ENCODE measurements at regions not wholly inside any gene's neighbourhood (a gene's known extent, or its start where the extent isn't known, plus 50 kb on each side); places are given as distances from the start of the nearest gene placed in this dataset.
"Not testable (repeated sequence)": the region's sequence is repeated elsewhere in the genome, so short reads cannot be mapped to it uniquely, and the experiment has no call there.

GRCh38 chr7:142437741-142438140, 179.9 kb upstream of the PRSS58 start:
- Histone ChIP-seq H3K27me3 (no peaks in the 10 kb centered on the region), H3K36me3 (no peaks in the 10 kb centered on the region), H3K4me1 (peaks cover 5% of the 10 kb centered on the region), H3K4me3 (no peak overlapping the region), H3K9me3 (no peaks in the 10 kb centered on the region), H3K9ac (ENCODE audit: low read depth in 2 of 2, low read length in 2 of 2) (no peak overlapping the region), H3K27ac (no peak overlapping the region)
- DNase-seq: no peak
- no peak for TF ChIP-seq CTCF (IDR thresholded peaks at IDR 0.05)
- intact Hi-C loops (cut with DNase I): no loop called here

- H3K4me1 ChIP-seq: peaks cover 5% of the 10 kb centered on the region
- no peak overlapping the region for H3K9ac ChIP-seq (ENCODE audit: low read depth in 2 of 2, low read length in 2 of 2)
- H3K9me3 ChIP-seq: no peaks in the 10 kb centered on the region
- H3K27me3 ChIP-seq: no peaks in the 10 kb centered on the region
- no peaks in the 10 kb centered on the region for H3K36me3 ChIP-seq
- no peak for TF ChIP-seq CTCF (IDR thresholded peaks at IDR 0.05)
- no peak overlapping the region for H3K4me3 ChIP-seq
- intact Hi-C loops (cut with DNase I): no loop called here
- no peak overlapping the region for H3K27ac ChIP-seq
- DNase-seq: no peak
Measured at GRCh38 chr7:142436601-142437000, 178.7 kb upstream of the PRSS58 start.

- intact Hi-C loops (cut with DNase I); H3K9ac ChIP-seq (ENCODE audit: low read depth in 2 of 2, low read length in 2 of 2): not testable (repeated sequence)
Measured at GRCh38 chr7:142435606-142436005, 177.7 kb upstream of the PRSS58 start.

GRCh38 chr7:142434666-142435167, 176.9 kb upstream of the PRSS58 start:
- Histone ChIP-seq H3K4me1 (peaks cover 5% of the 10 kb centered on the region), H3K4me3 (no peak overlapping the region), H3K9ac (ENCODE audit: low read depth in 2 of 2, low read length in 2 of 2) (no peak overlapping the region), H3K9me3 (no peaks in the 10 kb centered on the region), H3K27ac (no peak overlapping the region), H3K27me3 (no peaks in the 10 kb centered on the region), H3K36me3 (no peaks in the 10 kb centered on the region)
- no peak for TF ChIP-seq CTCF (IDR thresholded peaks at IDR 0.05)
- intact Hi-C loops (cut with DNase I): no loop called here
- no peak for DNase-seq

More at GRCh38 chr7:142435606-142436005, 177.7 kb upstream of the PRSS58 start:
- H3K4me3 ChIP-seq, DNase-seq, H3K27ac ChIP-seq, H3K4me1 ChIP-seq, H3K36me3 ChIP-seq, H3K9me3 ChIP-seq, H3K27me3 ChIP-seq: not testable (repeated sequence)

GRCh38 chr7:142434133-142434532, 176.3 kb upstream of the PRSS58 start:
- H3K4me1 ChIP-seq; H3K9ac ChIP-seq (ENCODE audit: low read depth in 2 of 2, low read length in 2 of 2); H3K27ac ChIP-seq; H3K4me3 ChIP-seq; H3K27me3 ChIP-seq; intact Hi-C loops (cut with DNase I); H3K36me3 ChIP-seq; H3K9me3 ChIP-seq; DNase-seq: not testable (repeated sequence)

GRCh38 chr7:142432377-142432776, 174.5 kb upstream of the PRSS58 start:
- Histone ChIP-seq H3K9me3 (no peaks in the 10 kb centered on the region), H3K27me3 (no peaks in the 10 kb centered on the region), H3K36me3 (no peaks in the 10 kb centered on the region), H3K4me1 (no peaks in the 10 kb centered on the region), H3K9ac (ENCODE audit: low read depth in 2 of 2, low read length in 2 of 2) (no peak overlapping the region), H3K4me3 (no peak overlapping the region), H3K27ac (no peak overlapping the region)
- TF ChIP-seq CTCF (IDR thresholded peaks at IDR 0.05): no peak
- intact Hi-C loops (cut with DNase I): no loop called here
- DNase-seq: no peak

- Histone ChIP-seq H3K9ac (ENCODE audit: low read depth in 2 of 2, low read length in 2 of 2) (no peak overlapping the region), H3K4me1 (no peaks in the 10 kb centered on the region), H3K27ac (no peak overlapping the region), H3K4me3 (no peak overlapping the region), H3K36me3 (no peaks in the 10 kb centered on the region), H3K27me3 (no peaks in the 10 kb centered on the region), H3K9me3 (no peaks in the 10 kb centered on the region)
- no peak for DNase-seq
- TF ChIP-seq CTCF (IDR thresholded peaks at IDR 0.05): no peak
- intact Hi-C loops (cut with DNase I): no loop called here
Measured at GRCh38 chr7:142431491-142431890, 173.6 kb upstream of the PRSS58 start.
